OCI-LY1 (cell line): ENCODE measurements at regions not wholly inside any gene's neighbourhood (a gene's known extent, or its start where the extent isn't known, plus 50 kb on each side); places are given as distances from the start of the nearest gene placed in this dataset.

Source experiments
- EZH2 ChIP-seq: fragments of 200-600 bp; sonication (generic), shearing (Covaris generic); IDR thresholded peaks from 2 replicates; pipeline ENCODE4 v1.8.0; 2017; ENCODE audit warnings: borderline replicate concordance, mixed run types, mild to moderate bottlenecking, antibody characterized with exemption, low read length, moderate library complexity, mixed read lengths
- TF ChIP-seq, protein P1 (sequence below): fragments of 200-600 bp; sonication (generic), shearing (Covaris generic); IDR thresholded peaks from 2 replicates; pipeline ENCODE4 v1.5.1; 2017; ENCODE audit warnings: mild to moderate bottlenecking, antibody characterized with exemption, low read length, moderate library complexity, mixed read lengths

DNA sequence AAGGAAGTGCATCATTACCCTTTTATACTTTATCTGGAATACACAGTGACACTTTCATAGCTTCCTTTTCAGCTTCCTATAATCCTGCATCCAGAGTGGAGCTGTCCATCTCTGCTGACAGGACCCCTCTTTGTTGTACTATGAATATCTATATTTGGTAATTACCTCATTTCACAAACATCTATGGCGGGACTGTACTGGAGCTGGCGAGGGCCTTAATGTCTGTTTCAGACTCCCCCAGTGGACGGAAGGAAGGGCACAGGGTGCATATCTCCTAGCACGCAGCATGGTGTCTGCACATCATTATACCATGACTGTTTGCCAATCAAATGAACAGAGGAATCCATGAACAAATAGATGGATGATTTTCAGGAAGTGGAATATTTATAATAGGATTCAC is 142.3 kb downstream of the SOX11 start:
- TF ChIP-seq, protein P1, sequence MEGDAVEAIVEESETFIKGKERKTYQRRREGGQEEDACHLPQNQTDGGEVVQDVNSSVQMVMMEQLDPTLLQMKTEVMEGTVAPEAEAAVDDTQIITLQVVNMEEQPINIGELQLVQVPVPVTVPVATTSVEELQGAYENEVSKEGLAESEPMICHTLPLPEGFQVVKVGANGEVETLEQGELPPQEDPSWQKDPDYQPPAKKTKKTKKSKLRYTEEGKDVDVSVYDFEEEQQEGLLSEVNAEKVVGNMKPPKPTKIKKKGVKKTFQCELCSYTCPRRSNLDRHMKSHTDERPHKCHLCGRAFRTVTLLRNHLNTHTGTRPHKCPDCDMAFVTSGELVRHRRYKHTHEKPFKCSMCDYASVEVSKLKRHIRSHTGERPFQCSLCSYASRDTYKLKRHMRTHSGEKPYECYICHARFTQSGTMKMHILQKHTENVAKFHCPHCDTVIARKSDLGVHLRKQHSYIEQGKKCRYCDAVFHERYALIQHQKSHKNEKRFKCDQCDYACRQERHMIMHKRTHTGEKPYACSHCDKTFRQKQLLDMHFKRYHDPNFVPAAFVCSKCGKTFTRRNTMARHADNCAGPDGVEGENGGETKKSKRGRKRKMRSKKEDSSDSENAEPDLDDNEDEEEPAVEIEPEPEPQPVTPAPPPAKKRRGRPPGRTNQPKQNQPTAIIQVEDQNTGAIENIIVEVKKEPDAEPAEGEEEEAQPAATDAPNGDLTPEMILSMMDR = no peak
- TF ChIP-seq EZH2 = no peak
